ENCODE measurements at regions not wholly inside any gene's neighbourhood (a gene's known extent, or its start where the extent isn't known, plus 50 kb on each side); places are given as distances from the start of the nearest gene placed in this dataset.
"Not testable (repeated sequence)": the region's sequence is repeated elsewhere in the genome, so short reads cannot be mapped to it uniquely, and the experiment has no call there.

DNA sequence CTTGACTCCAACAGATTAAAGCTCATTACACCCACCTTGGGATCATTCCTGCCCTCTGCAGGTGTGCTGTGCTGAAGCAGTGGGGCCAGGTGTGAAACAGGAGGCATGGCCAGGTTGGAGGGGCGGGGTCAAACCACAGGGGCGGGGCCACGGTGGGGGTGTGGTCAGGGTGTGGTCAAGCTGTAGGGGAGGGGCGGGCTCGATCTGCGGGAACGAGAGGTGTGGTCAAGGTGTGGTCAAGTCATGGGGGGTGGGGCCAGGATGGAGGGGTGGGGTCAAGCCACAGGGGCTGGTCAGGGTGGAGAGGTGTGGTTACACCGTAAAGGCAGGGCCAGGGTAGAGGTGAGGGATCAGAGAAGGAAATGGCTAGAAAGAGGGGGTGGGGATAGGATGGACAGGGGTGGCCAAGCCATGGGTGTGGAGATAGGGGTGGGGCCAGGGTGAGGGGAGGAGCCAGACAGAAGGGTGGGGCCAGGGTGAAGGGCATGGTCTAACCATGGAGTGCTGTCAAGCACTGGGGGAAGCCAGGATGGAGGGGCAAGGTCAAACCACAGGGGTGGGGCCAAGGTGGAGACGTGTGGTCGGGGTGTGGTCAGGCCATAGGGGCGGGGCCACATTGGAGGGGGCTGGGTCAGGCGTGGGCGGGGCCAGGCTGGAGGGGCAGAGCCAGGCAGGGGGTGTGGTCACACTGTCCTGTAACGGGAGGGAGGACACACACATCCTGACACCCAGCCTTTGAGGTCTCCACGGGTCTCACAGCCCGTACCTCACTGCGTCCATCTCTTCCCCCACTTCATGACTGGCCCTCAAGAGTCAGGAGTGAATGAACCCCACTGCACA lies 270.7 kb downstream of the ADGRD1 start:
- ATAC-seq (ENCODE audit: poor library complexity) (peak; percentile 20), DNase-seq (peak; percentile 33)
- intact Hi-C loops (cut with DNase I), result not testable (repeated sequence)

DNA sequence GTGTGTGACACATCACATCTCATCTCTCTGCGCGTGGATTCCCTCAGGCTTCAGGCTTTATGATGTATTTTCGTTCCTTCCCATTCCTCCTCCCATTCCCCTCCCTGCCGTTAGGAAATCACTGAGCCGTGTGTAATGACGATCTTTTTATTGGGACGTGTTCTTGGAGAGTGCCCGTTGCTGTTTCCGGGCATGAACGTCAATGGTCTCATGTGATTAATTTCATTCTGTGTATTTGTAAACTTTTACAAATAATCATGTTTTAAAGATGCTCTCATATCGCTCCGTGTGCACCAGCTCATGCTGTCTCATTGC lies 271.3 kb downstream of the ADGRD1 start:
- DNase-seq; ATAC-seq (ENCODE audit: poor library complexity); intact Hi-C loops (cut with DNase I): not testable (repeated sequence)

DNA sequence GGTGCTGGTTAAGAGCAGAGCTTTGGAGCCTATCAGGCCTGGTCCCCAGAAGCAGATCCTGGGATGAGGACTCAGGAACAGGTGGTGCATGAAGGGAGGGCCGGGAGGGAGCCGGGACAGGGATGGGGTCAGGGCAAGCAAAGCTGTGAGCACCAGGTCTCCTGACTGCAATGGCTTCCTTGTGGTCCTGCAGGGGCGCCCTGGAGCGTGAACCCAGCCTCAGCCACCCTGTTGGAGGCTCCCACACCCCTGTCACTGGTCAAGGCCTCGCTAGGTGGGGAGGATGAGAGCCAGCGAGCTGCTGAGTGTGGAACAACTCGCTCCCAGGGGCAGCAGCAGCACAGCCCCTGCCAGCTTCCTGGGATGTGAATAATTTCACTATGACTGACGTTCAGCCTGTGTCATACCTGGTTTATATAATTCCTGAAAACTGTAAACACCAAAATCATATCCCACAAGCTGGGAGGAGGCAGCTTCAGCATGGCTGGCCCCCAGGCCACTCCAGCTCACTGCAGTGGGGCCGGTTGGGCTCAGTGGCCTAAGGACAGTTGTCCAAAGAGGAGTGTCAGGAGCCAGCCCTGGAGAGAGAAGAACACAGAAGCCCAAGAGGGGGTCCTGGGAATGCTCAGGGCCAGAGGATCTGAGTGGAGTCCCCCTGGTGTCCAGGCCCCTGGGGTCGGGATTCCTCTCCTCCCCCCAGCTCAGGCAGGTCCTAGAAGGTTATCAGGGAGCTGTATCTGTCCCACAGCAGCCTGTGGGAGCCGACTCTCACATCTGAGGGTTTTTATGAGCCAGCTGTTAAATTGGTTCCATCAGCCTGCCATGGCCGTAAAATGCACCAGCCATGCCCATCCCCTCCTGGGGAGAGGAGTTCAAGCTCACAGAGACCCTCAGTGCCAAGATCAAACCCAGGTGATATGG lies 272.9 kb downstream of the ADGRD1 start:
- ATAC-seq (ENCODE audit: poor library complexity) (no peak), DNase-seq (no peak)
- intact Hi-C loops (cut with DNase I), result no loop called here

DNA sequence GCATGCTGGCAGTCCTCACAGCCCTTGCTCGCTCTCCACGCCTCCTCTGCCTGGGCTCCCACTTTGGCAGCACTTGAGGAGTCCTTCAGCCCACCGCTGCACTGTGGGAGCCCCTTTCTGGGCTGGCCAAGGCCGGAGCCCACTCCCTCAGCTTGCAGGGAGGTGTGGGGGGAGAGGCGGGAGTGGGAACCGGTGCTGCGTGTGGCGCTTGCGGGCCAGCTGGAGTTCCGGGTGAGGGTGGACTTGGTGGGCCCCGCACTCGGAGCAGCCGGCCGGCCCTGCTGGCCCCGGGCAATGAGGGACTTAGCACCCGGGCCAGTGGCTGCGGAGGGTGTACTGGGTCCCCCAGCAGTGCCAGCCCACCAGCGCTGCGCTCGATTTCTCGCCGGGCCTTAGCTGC lies 273.9 kb downstream of the ADGRD1 start:
- intact Hi-C loops (cut with DNase I); DNase-seq; ATAC-seq (ENCODE audit: poor library complexity): not testable (repeated sequence)

DNA sequence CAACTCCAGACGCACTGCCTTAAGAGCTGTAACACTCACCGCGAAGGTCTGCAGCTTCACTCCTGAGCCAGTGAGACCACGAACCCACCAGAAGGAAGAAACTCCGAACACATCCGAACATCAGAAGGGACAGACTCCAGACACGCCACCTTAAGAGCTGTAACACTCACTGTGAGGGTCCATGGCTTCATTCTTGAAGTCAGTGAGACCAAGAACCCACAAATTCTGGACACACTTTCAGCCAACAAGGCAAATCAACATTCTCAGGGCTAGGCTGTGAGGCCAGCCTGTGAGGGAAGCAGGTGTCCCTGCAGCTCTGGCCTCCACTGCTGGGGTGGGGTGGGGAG lies 275.3 kb downstream of the ADGRD1 start:
- intact Hi-C loops (cut with DNase I); DNase-seq; ATAC-seq (ENCODE audit: poor library complexity): not testable (repeated sequence)

DNA sequence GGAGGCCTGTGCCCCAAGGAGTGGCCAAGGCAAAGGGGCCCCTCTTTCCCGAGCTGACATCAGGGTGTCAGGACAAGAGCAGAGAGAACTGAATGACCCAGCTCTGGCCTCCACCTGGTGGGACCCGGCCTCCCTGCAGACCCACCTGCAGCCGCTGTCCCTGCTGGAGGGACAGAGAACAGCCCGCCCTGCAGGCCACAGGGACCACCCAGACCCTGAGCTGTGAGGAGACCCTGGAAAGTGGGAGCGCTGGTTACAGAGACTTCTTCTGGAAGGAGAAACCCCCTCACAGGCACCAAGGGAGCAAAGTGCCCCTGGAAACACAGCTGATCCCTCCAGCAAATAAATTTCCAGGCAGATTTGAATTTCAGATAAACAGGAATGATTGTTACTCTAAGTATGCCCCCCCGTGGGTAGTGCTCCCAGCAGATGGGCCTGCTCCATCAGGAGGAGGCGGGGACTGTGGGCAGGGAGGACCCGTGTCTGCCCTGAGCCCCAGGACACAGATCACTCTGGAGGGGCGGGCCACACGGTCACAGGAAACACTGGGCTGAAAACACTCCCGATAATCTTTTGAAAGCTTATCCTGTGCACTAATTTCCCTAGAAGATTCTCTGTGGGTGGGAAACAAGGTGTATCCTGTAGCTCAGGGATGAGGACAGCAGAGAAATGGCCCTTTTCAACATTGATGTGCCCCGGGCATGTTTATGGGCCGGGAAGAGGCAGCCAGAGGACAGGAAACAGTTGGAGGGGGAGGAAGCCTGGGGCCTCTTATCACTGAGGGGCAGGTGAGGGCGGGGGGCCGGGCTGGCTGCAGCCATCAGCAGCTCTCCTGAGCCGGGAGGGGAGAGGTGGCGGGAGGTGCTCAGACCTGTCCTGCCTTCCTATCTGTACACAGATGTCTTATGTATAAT lies 276.0 kb downstream of the ADGRD1 start:
- intact Hi-C loops (cut with DNase I), result no loop called here
- ATAC-seq (ENCODE audit: poor library complexity), result peak; percentile 56
- peak; percentile 66 for DNase-seq

DNA sequence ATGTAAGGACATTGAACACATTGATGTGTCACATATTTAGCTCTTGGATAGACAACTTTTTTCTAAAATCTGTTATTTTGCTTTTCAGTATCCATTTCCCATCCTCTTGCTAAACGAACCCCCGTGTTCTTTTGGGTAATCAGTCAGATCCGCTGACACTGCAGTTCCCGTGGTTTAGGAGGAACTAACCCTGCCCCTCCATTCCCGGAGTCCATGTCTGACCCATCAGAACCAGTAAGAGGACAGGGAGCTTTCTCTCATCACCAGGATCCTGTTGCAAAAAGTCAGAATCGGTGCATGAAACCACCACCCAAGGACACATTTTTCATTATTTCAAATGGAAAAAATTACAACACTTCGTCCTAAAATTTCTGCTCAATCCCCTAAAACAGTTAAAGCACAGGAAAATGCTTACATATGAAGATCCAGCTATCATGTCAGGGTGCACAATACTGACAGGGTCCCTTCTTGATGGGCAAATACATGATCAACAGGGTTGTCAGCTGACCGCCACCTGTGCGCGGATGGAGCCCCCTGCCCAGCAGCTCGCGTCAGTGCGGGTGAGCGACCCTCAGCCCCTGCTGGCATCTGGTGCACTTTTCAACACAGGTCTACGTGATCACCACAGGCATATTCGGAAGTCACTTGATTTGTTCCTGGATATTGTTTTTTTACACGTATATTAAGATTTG lies 276.8 kb downstream of the ADGRD1 start:
- DNase-seq (no peak), ATAC-seq (ENCODE audit: poor library complexity) (peak; percentile 22)
- intact Hi-C loops (cut with DNase I), result no loop called here

DNA sequence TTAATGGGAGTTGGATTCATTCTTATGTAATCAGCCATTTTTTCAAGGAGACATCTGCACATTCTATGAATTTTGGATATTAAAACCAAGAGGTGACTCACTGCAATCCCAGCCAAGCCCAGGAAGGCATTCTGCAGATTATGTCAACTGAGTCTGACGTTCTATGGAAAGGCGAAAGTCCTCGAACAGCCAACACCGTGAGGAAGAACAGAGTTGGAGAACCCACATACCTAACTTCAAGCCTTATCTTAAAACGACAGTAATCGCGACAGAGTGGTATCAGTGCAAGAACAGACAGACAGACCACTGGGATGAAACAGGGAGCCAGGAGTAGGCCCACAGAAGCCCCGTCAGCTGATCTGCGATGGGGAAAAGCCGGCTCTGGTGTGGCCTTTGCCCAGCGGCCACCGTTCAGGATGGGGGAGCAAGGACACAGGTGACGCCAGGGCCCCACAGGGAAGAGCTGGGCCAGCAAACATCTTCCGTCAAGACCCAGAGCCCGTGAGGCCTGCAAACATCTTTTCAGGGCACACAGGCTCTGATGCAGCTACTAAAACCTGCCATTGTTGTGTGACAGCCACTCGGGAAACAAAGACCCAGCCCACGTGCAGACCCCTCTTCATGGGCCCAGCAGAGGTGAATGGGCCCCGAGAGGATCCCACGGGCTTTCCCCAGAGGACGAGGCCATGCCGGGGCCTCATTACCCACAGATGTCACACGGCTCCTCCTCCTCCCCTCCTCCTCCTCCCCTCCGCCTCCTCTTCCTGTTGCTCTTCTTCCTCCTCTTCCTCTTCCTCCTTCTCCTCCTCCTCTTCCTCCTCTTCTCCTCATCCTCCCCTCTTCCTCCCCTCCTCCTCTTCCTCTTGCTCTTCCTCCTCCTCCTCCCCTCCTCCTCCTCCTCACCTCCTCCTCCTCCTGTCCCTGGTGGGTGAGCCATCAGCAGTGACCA lies 277.6 kb downstream of the ADGRD1 start:
- intact Hi-C loops (cut with DNase I), result no loop called here
- ATAC-seq (ENCODE audit: poor library complexity) (no peak), DNase-seq (no peak)

DNA sequence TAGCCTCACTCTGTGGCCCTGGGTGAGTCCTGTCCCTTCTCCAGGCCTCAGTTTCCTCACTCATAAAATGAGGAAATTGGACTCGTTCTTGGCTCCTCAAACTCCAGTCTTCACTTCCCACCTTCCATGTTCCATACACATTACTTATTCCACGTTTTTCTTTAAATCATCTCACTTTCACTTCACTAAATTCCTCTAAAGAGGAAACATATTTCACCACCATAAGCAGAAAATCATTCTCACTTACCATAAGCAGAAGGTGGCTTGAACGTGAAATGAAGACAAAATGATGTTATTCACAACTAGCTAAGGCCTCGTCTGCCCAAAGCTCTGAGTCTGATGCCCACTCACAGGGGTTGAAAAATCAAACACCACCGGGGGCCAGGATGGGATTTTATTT lies 278.3 kb downstream of the ADGRD1 start:
- DNase-seq (no peak), ATAC-seq (ENCODE audit: poor library complexity) (no peak)
- intact Hi-C loops (cut with DNase I), result no loop called here

DNA sequence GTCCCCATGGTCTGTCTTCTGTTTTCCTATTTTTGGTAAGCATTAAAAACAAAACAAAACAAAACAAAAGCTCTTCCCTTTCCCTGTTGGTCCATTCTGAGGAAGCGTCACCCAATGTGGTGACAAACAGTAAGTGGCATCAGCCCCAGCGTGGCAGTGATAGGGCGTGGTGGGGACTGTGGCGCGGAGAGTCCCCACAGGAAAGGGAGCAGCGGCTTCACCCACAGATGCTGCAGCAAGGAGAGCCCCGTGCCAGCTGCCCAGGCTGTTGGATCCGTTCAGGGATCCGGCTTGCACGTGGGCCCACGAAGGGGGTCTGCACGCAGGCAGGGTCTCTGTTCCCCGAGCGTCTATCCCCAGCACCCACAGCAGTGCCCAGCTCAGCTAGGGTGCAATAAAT lies 279.2 kb downstream of the ADGRD1 start:
- DNase-seq; ATAC-seq (ENCODE audit: poor library complexity); intact Hi-C loops (cut with DNase I): not testable (repeated sequence)

DNA sequence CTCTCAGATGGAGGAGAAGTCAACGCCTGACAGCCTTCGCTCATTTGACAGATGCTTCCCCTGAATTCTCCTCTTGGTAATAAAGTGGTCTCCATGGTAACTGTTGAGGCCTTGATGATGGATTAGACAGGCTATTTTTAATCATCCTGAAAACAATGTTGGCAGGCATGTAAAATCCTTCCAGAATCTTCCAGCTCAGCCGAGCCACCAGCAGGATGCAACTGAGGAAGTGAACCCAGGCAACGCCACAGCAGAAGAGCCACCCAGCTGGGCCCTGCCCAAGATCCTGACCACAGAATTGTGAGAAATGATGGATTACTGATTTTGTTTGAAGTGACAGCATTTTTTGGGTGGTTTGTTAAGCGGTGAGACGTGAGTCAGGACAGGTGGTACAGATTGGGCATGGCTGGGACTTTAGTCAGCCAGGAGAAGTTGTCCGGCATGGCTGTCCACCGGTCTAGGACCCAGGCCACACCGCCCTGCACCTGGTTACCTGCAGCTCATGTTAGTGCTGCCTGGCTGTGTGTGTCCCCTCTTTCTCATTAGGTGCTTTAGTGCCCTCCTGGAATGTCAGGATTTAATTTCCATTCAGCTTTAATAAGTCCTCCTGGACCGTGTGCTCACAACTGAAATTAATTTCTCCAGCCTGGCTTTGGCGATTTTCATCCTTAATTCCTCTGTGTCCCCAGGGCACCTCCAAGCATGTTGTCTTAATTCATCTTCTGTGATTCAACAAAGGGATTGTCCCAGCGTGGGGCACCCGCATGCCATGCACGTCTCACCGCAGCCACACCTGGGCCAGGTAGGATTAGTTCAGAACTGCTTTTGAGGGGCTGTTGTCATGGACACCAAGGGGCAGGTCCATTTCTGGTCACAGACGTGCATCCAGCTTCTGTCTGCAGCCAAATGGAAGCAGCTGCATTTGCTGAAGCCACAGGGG lies 280.4 kb downstream of the ADGRD1 start:
- ATAC-seq (ENCODE audit: poor library complexity); intact Hi-C loops (cut with DNase I); DNase-seq: not testable (repeated sequence)

DNA sequence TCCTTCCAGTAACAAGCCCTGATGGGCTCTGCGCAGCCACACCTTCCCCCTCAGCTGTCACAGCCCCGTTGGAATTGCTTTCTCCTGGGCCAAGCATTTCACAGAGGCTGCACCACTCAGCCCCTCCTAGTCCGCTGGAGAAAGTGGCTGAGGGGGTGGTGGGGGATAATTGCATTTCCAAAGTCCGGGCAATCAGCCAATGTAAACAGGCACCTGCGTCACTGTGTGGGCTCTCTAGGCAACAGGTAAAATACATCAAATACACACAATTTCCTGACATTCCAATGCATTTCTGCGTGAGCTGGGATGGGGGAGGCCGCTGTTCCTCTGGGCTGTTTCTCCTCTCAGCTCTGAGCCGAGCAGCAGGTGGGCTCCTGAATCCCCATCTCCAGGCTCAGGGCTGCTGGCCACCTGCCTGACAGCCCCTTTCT lies 281.1 kb downstream of the ADGRD1 start:
- DNase-seq; ATAC-seq (ENCODE audit: poor library complexity); intact Hi-C loops (cut with DNase I): not testable (repeated sequence)

DNA sequence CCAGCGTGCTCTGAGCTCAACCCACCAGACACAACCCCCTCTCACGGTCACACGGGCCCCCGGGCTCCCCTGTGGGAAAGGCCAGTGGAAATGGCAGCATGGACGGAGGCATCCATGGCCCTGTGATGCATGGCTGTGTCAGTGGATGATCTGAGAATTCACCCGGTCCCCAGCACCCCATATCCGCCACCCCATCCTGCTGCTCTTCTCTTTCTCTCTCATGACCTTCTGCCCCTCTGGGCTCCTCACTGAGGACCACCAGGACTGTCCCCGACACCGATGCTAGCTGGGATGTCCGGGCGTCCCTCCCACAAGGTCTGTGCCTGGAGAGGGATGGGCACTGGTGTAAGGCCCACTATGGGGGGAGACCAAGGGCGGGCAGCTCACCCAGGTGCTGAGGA lies 282.2 kb downstream of the ADGRD1 start:
- intact Hi-C loops (cut with DNase I), result no loop called here
- ATAC-seq (ENCODE audit: poor library complexity), result no peak
- DNase-seq, result no peak

DNA sequence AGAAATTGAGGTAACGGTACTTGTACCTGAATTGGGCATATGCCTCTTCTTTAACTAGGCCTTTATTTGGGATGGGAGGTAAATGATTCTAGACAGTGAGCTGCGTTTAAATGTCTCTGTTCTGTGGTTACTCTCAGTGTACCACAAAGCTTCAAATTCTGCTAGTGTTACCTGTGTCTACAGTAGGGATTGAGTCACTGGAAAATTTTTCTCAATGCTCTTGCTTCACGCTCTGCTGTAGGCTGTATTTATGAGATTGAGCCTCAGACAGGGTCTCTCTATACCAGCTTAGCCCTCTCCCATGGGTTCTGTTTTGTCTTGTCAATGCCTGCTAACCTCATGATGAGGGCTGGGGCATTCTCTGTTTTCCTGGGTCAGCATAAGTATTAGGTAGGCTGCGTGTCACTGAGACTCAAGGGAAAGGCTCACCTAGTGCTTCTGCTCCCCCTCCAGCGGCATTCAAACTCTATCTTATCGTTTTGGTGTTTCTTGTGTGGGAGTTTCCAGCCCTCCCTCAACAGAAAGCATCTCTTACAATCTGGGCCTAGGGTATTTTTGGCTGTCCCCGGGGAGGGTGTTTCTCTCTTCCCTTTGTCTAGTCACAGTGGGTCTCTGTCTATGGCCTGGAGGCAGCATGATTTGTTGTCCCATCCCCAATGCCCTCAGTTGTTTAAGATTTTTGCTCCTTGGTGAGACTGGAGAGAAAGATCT lies 285.8 kb downstream of the ADGRD1 start:
- intact Hi-C loops (cut with DNase I), result no loop called here
- no peak for DNase-seq
- ATAC-seq (ENCODE audit: poor library complexity), result no peak

DNA sequence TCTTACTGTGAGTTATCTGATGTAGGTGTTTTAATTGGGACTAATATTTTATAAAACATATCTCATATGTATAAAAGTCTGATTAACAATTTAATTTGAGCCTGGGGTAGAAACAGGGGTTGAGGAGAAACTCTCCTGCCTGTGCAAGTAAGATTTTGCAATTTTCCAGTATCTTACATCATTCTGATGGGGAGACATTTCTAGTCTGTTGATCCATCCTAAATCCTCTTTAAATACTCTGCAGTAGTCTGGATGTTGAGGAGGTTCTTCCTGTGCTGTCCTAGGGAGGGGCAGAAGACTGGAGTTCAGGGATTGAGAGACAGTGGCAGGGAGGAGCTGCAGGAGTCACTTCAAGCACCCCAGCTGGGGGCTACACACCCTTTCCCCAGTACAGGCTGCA lies 287.8 kb downstream of the ADGRD1 start:
- ATAC-seq (ENCODE audit: poor library complexity), result no peak
- intact Hi-C loops (cut with DNase I), result no loop called here
- no peak for DNase-seq
